IPS-NIHi7 (cell line): ENCODE measurements at regions not wholly inside any gene's neighbourhood (a gene's known extent, or its start where the extent isn't known, plus 50 kb on each side); places are given as distances from the start of the nearest gene placed in this dataset.
A peak's percentile ranks its signal among the peaks of the same experiment; 100 is the strongest.

Experiments used
- DNase-seq: peaks from one replicate; pipeline ENCODE4 v3.0.0; 2012; ENCODE audit warnings: mixed read lengths; ENCODE audit errors: extremely low spot score

DNA sequence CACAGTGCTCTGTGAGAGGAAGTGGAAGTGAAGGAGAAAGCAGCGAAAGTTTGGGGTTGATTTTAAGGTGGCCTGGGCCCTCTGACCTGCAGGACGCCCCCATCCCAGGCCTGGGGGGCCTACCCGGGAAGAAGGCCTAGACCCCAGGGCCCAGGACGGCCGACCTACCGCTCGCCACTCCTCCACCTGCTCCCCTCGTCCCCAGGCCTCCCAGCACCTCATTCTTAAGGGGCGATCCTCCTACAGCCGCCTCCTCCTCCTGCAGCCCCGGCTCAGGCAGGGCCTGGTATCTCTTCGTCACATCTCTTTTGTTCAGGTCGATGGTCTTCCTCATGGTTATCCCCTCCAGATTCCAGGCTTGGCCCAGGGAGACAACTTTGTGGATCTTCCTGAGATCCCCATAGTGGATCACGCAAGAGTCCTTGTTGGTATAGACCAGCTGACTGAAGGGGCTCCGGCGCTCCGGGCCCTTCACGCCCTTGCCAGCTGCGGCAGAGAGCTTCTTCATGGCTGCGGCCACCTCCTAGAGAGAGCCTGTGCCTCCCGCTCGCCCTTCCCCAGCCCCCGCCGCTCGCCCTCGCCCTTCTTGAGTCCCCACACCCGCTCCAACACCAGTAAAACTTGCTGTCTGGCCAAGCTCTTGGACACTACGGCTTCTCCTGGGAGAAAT, 117.5 kb downstream of the OR13A1 start:
- DNase-seq: no peak

DNA sequence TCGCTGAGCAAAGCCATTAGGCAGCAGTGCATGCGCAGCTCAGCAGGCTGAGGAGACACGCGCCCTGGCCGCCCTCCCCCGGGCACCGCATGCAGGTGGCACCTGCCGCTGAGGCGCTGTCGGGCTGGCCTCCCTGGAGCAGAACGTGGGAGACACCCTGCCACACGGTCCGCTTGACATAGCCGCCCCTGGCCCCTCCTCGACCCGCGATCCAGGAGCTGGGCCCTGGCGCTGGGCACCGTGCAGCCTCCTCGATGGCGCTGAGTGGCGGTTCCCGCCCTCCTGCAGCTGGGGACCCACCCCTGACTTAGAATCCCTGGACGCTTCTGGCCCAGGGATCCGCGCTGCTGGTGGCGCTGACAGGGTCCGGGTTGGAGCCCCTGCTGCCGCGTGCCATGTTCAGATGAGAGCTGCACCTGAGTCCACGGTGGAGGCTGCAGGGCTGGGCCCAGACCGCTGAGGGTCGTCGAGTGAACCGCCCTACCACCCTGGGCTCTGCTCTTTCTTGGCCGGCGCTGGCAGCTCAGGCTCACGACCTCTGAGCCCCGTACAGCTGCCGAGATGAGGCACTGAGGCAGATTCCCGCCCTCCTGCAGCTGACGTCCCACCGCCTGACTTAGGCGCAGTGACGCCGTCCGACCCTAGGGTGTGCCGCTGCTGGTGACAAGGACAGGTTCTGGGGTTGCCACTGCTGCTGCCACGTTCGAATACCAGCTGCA, 116.8 kb downstream of the OR13A1 start:
- DNase-seq: no peak

DNA sequence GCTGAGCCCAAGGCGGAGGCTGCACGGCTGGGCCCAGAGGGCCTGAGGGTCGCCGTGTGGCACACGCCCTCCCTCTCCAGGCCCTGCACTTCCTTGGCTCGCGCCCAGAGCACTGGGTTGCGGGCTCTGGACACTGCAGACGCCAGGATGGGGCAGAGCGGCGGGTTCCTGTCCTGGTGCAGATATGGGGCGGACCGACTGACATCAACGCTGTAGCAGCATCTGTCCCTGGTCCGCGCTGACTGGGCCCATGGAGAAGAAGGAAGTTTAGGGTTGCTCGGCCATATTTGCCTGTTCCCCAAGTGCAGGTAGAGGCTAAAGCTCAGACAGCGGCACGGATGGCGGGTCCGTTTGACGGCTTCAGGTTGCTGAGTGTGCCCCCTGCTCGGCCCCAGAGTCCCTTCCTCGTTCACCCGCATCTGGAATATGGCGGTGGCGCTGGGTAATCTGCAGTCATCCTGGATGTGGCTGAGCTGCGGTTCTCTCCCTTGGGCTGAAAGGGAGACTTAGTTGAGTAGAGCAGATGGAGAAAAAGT, 116.1 kb downstream of the OR13A1 start:
- no peak for DNase-seq

DNA sequence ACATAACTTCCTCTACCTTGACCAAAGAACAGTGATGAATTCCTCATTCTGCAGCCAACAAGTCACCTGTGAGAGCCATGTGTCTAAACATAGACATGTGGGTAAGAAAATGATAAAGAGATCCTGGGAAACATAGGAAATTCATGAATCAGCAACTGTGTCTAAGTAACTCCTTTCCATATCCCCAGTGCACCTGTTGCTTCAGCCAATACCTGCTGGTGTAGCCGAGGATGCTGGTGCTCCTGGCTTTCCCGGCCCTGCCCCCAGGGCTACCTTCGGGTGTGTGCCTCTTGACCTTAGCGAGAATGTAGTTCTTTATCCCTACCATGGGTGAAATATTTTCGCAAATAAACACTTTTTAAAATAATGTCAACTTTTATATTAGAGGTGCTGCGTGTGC, 114.1 kb downstream of the OR13A1 start:
- no peak for DNase-seq

DNA sequence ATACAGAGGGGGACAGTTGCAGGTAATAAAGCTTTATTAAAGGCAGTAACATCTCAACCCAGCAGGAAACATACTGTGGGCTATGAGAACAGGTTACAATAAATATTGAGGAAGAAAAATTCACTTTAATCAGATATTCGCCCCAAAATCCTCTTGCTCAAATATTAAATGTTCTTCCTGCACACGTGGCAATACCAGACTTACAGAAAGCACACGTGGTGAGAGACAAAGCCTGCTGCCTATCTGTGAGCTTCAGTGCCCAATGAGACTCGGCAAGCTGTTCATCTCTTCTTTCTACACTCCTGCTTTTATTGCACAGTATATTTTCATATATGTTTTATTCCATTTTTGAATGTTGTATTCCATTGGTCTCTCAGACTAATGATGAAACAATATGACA, 113.2 kb downstream of the OR13A1 start:
- DNase-seq: no peak

DNA sequence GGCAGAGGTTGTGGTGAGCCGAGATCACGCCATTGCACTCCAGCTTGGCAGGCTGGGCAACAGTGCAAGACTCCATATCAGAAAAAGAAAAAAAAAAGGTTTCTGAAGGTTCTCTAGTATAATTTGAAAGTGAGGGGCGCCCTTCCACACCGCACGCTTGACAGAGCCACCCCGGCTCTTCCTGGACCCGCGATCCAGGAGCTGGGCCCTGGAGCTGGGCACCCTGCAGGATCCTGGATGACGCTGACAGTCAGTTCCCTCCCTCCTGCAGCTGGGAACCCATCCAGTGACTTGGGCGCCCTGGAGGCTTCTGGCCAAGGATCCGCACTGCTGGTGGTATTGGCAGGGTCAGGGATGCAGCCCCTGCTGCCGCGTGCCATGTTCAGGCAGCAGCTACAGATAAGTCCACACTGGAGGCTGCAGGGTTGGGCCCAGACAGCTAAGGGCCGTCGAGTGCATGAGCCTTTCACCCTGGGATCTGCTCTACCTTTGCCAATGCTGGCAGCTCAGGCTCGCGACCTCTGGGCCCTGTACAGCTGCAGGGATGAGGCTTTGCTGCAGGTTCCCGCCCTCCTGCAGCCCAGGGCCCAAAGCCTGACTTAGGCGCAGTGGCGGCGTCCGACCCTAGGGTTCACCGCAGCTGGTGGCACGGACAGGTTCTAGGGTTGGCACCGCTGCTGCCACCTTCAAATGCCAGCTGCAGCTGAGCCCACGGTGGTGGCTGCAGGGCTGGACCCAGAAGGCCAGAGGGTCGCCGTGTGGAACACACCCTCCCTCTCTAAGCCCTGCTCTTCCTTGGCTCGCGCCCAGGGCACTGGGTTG, 110.2 kb downstream of the OR13A1 start:
- no peak for DNase-seq

DNA sequence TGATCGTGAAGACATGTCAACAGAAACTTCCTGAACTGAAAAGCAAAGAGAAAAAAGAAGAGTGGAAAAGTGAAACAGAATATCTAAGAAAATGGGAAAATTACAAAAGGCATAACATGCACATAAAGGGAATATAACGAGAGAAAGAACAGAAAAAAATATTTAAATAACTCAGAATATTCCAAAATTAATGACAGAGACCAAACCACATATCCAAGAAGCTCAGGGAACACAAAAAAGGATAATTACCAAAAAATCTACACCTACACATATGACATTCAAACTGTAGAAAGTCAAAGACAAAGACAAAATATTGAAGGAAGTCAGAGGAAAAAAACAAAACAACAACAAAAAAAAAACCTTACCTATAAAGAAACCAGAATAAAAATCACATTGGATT, 105.5 kb downstream of the OR13A1 start:
- DNase-seq: no peak

DNA sequence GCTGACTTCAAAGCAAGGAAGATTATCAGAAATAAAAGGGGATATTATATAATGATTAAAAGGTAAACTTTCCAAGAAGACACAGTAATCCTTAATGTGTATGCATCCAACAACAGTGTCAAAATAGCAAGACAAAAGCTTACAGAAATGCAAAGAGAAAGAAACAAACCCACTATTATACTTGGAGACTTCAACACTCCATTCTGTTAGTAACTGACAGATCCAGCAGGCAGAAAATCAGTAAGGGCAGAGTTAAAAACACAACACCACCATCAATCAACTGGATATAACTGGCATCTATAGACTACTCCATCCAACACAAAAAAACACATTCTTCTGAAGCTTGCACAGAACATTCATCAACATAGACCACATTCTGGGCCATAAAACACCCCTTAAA, 103.8 kb downstream of the OR13A1 start:
- no peak for DNase-seq

DNA sequence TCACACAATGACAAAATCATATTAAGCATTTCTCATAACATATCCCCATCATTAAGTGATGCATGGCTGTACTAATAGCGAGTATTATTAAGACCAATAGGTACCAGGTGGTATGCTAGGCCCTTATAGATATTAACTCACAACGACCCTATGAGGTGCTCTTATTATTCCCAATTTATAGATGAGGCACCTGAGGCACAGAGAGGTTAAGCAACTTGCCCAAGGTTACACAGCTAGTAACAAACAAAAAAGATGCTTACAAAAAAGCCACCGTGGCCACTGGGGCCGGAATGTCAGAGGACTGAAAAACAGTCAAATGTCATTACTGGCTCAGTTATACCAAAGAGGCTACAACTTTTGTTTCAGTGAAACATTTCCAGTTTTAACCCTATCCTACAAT, 96.0 kb downstream of the OR13A1 start:
- no peak for DNase-seq

DNA sequence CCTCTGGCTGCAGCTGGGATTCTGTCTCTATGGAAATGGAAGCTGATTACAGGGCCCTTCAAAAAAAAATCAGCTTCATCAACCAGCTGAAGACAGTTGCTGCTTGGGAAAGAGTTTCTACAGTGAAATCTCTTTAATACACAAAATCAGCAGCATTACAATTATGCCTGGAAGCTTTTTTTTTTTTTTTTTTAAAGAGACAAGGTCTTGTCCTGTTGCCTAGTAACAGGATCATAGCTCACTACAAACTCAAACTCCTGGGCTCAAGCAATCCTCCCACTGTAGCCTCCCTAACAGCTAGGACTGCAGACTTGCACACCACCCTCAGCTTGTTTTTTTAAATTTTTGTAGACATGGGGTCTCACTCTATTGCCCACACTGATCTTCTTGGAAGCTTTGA, 94.5 kb downstream of the OR13A1 start:
- DNase-seq: no peak

DNA sequence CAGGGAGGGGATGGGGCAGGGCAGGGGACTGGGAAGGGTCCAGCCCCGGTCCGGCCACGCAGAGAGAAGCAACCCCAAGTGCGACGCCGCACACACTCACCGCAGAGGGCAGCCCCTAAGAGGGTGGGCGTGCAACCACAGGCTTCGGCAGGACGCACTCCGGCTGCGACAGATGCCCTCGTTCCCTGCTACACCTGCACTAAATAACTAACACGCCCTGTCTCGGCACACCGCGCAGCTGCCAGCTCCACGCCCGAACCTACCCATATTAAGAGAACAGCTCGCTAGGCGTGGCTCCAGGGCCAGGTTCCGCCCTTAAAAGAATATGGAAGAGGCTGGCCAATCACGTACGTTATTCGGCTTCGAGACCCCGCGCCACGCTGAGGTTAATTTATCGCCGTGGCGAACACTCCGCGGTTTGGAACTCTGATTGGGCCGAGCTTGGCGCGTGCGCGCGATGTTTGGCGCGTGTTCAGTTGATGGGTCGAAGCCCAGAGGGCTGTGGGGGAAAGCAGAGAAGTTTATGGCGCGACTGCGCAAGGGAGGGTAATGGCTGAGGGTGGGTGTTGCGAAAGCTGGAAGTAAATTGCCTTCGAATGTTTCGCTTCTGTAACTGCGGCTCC, 91.1 kb downstream of the OR13A1 start:
- no peak for DNase-seq

DNA sequence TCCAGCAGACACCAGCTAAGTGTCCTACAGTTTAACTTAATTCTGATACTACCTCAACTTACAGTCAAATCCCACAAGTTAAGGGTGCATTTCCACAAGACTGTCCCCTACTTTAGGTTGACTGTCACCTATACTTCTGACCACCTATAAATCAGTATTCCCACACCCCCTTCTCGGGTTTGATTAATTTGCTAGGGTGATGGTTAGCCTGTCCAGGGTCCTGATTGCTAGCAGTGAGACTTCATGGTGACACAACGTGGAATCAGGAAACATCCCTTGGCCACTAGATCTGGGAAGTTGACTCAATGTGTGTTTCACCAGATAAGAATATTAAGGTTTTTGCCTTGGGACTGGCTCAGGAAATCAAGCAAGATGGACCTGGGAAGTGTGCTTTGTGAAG, 88.4 kb downstream of the OR13A1 start:
- DNase-seq: no peak

DNA sequence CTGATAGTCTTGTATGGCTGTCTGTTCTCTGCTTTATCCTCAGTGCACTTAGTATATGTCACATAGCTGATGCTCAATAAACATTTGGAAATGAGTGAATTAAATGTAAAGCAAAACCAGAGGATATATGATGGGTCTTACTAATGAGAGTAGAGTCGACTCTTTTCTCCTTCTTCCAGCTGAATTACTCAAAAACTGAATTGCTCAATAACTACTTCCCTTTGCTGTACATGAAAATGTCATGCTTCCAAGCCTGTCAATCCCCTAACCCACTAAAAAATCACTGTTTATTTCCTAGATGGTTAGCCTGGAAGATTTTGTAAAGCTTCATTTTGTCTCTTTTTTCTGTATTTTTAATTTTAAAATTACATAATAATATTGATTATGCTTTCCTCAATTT, 88.0 kb downstream of the OR13A1 start:
- no peak for DNase-seq

DNA sequence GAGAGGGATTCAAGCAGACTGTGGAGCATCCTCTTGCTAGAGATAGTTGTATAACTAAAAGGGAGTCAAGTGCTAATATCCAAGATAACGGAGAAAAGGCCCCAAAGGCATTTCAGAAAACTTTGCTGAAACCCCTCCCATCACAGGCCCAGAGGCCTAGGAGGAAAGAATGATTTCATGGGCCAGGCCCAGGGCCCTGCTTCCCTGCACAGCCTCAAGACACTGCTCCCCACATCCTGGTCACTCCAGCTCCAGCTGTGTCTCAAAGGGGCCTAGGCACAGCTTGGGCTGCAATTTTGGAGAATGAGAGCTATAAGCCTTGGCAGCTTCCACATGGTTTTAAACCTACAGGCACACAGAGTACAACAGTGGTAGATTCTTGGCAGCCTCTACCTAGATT, 85.6 kb downstream of the OR13A1 start:
- no peak for DNase-seq

DNA sequence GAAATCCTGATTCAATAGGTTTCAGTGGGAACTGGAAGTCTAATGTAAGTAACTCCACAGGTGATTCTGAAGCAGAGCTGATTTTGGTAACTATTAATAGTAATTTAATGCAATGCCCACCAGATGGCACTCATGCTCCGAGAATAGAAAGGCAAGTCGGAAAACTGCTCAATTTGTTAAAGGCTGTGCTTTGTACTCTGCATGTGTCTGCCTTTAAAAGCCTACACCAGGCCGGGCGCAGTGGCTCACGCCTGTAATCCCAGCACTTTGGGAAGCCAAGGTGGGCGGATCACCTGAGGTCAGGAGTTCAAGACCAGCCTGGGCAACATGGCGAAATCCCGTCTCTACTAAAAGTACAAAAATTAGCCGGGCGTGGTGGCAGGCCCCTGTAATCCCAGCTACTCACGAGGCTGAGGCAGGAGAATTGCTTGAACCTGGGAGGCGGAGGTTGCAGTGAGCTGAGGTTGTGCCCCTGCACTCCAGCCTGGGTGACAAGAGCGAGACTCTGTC, 80.1 kb downstream of the OR13A1 start:
- peak; percentile 62 for DNase-seq

DNA sequence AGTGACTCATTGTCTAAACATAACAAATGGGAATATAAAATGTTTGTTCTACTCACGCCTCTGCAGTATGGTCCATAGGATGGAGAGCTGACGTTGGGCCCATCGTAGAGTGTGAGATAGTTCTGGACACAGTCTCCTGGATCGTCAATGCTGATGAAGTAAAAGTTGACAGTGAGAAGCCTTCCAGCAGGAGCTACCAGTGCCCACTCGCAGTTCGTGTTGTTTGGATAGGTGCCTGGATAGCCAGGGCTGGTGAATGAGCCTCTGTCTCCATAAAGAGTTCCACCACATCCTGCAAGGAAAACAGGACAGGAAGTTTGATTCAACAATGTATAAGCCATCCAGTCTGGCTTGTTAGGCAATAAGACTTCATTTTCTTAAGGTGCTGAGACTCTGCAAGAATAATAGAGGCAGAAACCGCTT, 79.6 kb downstream of the OR13A1 start:
- no peak for DNase-seq

DNA sequence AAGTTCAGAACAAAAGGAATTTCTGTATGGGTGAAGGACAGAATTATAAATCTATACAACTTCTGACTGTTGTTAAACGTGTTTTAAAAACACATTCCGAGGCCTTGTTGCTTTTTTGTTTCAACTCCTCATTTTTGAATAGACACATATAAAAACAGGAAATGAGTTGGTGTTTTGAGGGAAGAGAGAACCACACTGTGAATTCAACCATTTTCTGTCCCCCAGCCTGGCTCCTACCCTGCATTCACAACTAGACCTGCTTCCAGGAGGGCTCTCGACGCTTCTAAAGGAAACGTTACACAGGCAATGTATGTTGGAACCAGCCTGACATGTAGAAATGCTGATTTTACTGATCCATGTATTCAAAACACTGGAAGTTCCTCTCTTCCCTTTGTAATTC, 76.5 kb downstream of the OR13A1 start:
- no peak for DNase-seq

DNA sequence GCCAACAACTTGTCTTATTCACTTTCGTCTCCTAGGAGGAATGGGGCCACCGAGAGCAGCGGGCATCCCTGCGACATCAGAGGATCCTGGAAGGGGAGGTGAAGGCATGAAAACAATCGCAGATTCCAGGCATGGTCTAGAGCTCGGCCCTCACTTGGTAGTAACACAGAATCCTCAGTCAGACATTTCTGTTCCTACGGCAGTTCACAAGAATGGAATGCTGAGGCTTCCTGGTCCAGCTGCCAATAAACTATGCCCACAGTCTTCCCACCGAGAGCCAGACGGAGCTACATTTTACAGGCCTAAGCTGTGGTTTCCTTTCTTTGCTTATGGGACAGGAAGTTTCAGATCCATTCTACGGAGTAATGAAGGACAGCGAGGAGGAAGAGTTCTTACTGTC, 75.8 kb downstream of the OR13A1 start:
- no peak for DNase-seq

DNA sequence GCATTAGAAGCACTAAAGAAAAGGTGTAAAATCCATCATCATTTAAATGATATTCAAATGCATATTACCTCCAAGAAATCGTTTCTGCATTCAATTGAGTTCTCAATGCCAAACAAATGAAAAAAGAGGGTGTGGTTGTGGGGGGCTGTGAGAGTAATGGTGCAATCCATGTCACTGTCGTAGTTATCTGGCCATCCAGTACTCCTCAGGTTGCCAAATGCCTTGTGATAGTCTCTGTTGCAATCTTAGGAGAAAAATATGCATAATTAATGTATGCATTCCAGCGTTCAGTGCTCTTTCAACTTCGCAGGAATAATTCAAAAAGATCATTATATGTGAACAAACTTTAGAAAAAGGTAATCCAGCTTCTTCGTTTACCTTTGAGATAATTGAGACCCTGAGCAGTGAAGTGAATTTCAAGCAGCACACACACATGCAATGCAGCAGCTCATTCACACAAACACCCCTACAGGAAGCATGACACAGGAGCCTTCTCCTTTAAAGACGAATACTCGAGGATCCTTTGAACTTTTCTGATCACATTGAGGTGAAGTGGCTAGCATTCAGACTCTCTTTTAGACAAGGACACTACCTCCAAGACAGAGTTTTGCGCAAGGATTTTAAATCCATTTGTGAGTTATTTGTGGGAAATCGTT, 73.4 kb downstream of the OR13A1 start:
- no peak for DNase-seq

DNA sequence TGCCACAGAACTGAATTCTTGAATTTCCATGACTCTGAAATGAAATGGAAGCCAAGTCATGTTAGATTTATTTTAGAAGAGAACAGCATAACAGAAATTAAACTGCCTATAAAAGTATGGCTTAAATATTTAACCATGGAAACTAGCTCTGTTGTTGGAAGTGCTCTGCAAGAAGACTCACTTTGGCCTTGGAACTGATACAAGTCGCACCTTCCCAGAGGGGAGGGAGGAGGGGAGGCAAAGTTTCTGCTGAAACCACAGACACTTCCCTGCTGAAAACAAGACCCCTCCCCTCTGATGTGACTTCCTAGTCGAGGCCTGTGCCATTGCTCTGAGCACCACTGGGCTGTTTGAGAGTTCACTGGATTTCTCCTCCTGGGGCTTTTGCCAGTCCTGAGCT, 72.1 kb downstream of the OR13A1 start:
- DNase-seq: no peak

DNA sequence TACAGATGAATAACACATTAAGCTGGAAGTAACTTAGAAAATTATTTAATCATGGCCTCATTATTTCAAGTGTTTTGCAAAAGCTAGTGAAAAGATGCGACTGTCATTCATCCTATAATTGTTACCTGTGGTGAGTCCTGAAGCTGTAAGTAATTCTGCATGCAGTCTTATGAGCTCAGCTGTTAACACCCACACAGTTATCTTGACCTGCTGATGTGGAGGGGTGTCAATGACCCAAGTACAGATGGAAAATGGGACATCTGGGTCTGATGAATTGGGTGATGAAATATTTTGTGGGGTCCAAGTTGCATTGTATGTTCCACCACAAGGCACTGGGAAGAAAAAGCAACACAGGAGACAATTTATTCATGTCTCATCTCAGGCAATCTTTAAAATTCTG, 68.9 kb downstream of the OR13A1 start:
- no peak for DNase-seq
